Hematopoietic multipotent progenitor cell treated with erythropoietin and hydrocortisone succinate and interleukin-3 and kit ligand, for 15 days (in vitro differentiated cells): ENCODE measurements at regions not wholly inside any gene's neighbourhood (a gene's known extent, or its start where the extent isn't known, plus 50 kb on each side); places are given as distances from the start of the nearest gene placed in this dataset.
"Not testable (repeated sequence)": the region's sequence is repeated elsewhere in the genome, so short reads cannot be mapped to it uniquely, and the experiment has no call there.

ENCODE experiments used
- DNase-seq: peaks from one replicate; pipeline ENCODE4 v3.0.0-alpha.2; 2015; ENCODE audit warnings: low spot score

DNA sequence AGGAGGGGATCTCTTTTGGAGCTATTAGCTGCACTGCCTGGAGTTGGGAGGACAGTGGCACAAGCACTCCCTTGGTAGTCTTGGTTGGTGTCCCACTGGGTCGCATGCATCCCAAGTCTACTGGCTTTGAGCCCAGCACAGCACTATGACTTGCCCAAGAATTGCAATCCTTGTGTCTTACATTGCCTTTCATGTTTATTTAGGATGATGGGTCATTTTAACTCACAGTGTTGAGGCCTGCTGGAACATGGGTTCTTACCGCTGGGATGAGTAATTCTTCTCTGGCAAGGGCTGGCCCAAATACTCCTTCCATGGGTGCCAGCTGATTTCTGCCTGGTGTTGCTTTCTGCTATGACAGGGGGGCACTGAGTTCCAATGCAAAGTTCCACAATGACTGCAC, 185.5 kb downstream of the TEX13C start:
- no peak for DNase-seq

GRCh38 chrX:125507119-125507518, 187.4 kb downstream of the TEX13C start:
- DNase-seq: no peak

- no peak for DNase-seq
Measured at GRCh38 chrX:125520029-125520428, 200.4 kb downstream of the TEX13C start.

- no peak for DNase-seq
Measured at GRCh38 chrX:125522752-125523151, 203.1 kb downstream of the TEX13C start.

GRCh38 chrX:125532411-125533089, 212.9 kb downstream of the TEX13C start:
- no peak for DNase-seq

- no peak for DNase-seq
Measured at GRCh38 chrX:125533352-125533751, 213.7 kb downstream of the TEX13C start.

- DNase-seq: no peak
Measured at GRCh38 chrX:125544031-125544660, 224.5 kb downstream of the TEX13C start.

DNA sequence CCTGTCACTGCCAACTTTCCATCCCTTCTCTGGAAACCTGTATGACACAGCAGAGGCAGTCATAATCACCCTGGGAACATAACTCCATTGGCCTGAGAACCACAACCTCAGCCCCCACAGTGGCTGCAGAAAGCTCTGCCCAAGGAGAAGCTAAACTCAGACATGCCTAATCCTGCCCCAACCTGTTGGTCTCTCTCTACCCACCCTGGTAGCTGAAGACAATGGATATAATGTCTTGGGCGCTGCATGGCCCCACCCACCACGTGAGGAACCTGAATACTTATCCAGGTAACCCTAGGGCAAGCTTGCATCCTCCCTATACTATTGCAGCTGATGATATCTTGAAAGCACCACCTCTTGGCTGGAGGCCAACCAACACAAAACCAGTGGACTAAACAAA, 225.2 kb downstream of the TEX13C start:
- DNase-seq: no peak

- DNase-seq: no peak
Measured at GRCh38 chrX:125577479-125577878, 257.8 kb downstream of the TEX13C start.

- DNase-seq: no peak
Measured at GRCh38 chrX:125604448-125604847, 284.8 kb downstream of the TEX13C start.

DNA sequence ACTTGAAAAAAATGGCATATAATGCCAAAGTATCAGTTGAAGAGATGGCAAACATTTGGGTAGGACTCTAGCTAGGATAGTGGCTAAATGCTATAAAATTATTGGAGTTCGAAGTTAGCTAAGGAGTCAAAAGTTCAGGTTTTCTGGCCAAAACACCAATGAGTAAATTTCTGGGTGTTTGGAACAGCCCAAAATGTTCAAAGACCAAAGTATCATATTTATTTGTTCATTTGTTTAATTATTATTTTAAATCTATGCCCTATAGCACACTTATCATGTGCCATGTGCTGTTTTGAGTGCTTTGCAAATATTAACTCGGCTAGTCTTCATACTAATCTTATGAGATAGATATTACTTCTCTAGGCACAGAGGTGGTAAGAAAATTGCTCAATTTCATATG, 285.5 kb downstream of the TEX13C start:
- DNase-seq: no peak

DNA sequence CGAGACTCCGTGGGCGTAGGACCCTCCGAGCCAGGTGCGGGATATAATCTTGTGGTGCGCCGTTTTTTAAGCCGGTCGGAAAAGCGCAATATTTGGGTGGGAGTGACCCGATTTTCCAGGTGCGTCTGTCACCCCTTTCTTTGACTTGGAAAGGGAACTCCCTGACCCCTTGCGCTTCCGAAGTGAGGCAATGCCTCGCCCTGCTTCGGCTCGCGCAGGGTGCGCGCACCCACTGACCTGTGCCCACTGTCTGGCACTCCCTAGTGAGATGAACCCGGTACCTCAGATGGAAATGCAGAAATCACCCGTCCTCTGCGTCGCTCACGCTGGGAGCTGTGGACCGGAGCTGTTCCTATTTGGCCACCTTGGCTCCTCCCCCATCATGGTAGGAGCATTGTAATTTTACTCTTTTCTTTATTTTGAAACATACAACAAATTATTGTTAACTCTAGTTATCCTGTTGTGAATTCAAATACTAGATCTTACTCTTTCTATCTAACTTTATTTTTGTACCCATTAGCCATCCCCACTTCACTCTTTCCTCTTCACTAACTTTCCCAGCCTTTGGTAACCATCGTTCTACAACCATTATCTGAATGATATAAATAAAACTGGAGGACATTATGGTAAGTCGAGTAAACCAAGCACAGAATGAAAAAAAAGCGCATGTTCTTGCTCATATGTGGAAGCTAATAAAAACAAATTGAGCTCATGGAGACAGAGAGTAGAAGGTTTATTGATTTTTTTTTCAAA, 295.1 kb downstream of the TEX13C start:
- DNase-seq: not testable (repeated sequence)

- no peak for DNase-seq
Measured at GRCh38 chrX:125620715-125621587, 301.3 kb downstream of the TEX13C start.

- DNase-seq: no peak
Measured at GRCh38 chrX:125621588-125621927, 301.9 kb downstream of the TEX13C start.

DNA sequence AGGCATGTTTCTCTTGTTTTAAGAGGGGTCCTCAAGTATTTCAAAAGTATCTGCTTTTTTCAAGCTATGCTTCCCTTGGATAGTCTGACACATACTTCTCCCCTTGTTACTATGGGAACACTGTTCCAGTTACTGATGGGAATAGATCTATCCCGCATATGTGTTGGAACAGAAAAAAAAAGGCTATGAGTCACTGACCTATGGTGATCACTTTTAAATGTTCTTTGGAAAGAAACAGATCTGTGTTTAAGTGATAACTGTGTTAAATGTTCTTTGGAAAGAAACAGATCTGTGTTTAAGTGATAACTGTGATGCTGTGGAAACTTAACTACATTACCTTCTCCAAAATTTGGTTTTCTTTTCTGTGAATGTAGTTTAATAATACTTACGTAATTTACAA, 303.2 kb downstream of the TEX13C start:
- no peak for DNase-seq

- DNase-seq: no peak
Measured at GRCh38 chrX:125627676-125628075, 308.0 kb downstream of the TEX13C start.

DNA sequence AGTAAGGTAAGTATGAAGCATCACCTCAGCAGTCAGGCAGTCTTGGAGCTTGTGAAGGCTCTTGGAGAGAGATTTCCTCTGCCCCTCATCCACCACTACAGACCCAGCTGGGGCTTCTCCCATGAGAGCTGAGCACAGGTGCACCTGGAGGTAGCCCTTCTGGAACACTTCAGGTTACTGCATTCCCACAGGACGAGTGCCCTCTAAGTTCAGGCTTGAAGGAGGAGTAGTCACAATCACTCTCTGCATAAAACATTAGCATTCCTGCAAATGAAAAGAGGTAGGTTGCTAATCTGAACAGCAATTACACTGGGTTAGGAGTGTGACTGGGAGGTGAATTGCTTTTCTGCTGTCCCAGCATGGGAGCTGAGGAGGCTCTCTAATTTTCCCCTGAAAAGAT, 308.8 kb downstream of the TEX13C start:
- no peak for DNase-seq

DNA sequence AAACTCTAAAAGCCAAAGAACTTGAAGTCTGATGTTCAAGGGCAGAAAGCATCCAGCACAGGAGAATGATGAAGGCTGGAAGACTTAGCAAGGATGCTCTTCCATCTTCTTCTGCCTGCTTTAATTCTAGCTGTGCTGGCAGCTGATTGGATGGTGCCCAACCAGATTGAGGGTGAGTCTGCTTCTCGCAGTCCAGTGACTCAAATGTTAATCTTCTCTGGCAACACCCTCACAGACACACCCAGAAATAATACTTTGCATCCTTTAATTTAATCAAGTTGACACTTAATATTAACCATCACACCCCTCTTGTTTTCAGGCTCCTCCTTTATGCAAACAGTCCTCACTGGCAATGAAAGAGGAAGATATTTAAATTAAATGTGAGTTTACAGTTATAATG, 321.7 kb downstream of the TEX13C start:
- DNase-seq: no peak

- DNase-seq: no peak
Measured at GRCh38 chrX:125646195-125646594, 326.5 kb downstream of the TEX13C start.

- no peak for DNase-seq
Measured at GRCh38 chrX:125651426-125651825, 331.8 kb downstream of the TEX13C start.

DNA sequence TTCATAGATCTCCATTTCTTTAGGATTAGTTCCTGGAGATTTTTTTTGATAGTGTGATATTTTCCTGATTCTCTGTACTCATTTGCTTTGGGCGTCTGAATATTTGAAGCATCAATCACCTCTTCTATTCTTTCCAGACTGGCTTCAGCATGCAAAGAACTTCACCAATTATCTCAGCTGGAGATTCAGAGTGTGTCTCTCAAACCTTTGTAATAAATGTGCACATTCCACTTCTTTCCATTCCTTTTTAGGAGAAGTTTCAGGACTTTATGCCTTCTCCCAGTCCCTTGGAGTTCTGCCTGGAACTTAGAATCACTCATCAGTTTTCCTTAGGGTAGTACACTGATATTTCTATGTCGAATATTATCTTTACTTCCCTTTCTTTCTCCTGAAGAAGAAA, 334.8 kb downstream of the TEX13C start:
- no peak for DNase-seq

GRCh38 chrX:125673758-125674157, 354.1 kb downstream of the TEX13C start:
- no peak for DNase-seq
